Transverse colon (tissue), 4 donors: ENCODE measurements at regions not wholly inside any gene's neighbourhood (a gene's known extent, or its start where the extent isn't known, plus 50 kb on each side); places are given as distances from the start of the nearest gene placed in this dataset.

Source experiments
- DNase-seq: peaks from one replicate; pipeline ENCODE4 v3.0.0-alpha.2; 2019
- H3K27ac ChIP-seq, 4 donors: fragments of 200-600 bp; sonication (generic); 2 replicates each; pipeline ENCODE4 v1.5.1; 2016 to 2018; ENCODE audit warnings: inconsistent platforms in 4 of 4
- H3K27me3 ChIP-seq: fragments of 200-600 bp; sonication (generic); 2 replicates; pipeline ENCODE4 v1.5.1; 2017; ENCODE audit warnings: inconsistent platforms
- H3K36me3 ChIP-seq, 4 donors: fragments of 200-600 bp; sonication (generic); 2 replicates each; pipeline ENCODE4 v1.5.1; 2017 to 2019; ENCODE audit warnings: inconsistent platforms in 4 of 4
- H3K4me1 ChIP-seq, 4 donors: fragments of 200-600 bp; sonication (generic); 2 replicates each; pipeline ENCODE4 v1.5.1; 2017 to 2020; ENCODE audit warnings: inconsistent platforms in 4 of 4
- H3K4me3 ChIP-seq, 4 donors: fragments of 200-600 bp; sonication (generic); 1 replicate in 1 of 4; 2 replicates in 3 of 4; pipeline versions ENCODE4 v1.5.1 to v1.6.1; 2017 to 2019; ENCODE audit warnings: inconsistent platforms in 4 of 4
- H3K9me3 ChIP-seq, 2 donors: fragments of 200-600 bp; sonication (generic); 2 replicates each; pipeline ENCODE4 v1.5.1; 2017 to 2019; ENCODE audit warnings: inconsistent platforms in 2 of 2
- EP300 ChIP-seq: sonication (generic); formaldehyde crosslinking; IDR thresholded peaks from one replicate; pipeline ENCODE4 v1.6.1; 2017; ENCODE audit warnings: antibody characterized with exemption, low read depth
- POLR2A ChIP-seq: fragments of 450-650 bp; IDR thresholded peaks from one replicate; pipeline ENCODE4 v1.6.1; 2016; ENCODE audit warnings: antibody characterized with exemption, mild to moderate bottlenecking, moderate library complexity
- POLR2AphosphoS5 ChIP-seq, 3 donors: sonication (generic); formaldehyde crosslinking; IDR thresholded peaks; one replicate each; pipeline ENCODE4 v1.6.1; 2016; ENCODE audit warnings: antibody characterized with exemption in 3 of 3
- WGBS, 2 donors: methylation state at CpG; one replicate each; pipeline ENCODE4 v1.1.5; 2018; ENCODE audit warnings: low coverage in 1 of 2; 5-methylcytosine and 5-hydroxymethylcytosine counted together
- in situ Hi-C, 4 donors: fragments of 200-750 bp; cut with MboI; loops; one replicate each; pipeline versions ENCODE4 v1.15.0 to v1.15.1; 2017; ENCODE audit warnings: low sequenced_read_pairs in 3 of 4, low pct_ligation_motif_present in 1 of 4, low pct_unique_long_range_greater_than_20kb in 1 of 4
- intact Hi-C: fragments of 100-400 bp; cut with DNase I; formaldehyde crosslinking; loops from one replicate; pipeline ENCODE4 v1.15.1; 2023; ENCODE audit warnings: low total_unique reads
- TF ChIP-seq, protein P1 (sequence below), 5 experiments: fragments of 200-600 bp in 3 of 5; fragments of 450-650 bp in 2 of 5; sonication (generic) in 3 of 5; IDR thresholded peaks; 1 replicate in 2 of 5; 2 replicates in 3 of 5; pipeline ENCODE4 v1.5.1; 2016 to 2017; ENCODE audit warnings: antibody characterized with exemption in 5 of 5, inconsistent platforms in 3 of 5, mild to moderate bottlenecking in 2 of 5, moderate library complexity in 1 of 5

DNA sequence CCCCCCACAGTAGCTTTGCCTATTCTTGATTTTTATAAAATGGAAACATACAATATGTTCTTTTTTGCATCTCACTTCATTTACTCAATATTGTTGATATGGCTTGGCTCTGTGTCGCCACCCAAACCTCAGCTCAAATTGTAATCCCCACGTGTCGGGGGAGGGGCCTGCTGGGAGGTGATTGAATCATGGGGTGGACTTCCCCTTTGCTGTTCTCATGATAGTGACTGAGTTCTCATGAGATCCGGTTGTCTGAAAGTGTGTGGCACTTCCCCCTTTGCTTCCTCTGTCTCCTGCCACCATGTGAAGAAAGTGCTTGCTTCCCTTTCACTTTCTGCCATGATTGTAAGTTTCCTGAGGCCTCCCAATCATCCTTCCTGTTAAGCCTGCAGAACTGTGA lies 431.3 kb downstream of the MN1 start:
- in situ Hi-C loops = no loop called here
- WGBS, 2 donors = 47 to 60% methylated on average over 1 to 4 of the region's 4 CpGs

DNA sequence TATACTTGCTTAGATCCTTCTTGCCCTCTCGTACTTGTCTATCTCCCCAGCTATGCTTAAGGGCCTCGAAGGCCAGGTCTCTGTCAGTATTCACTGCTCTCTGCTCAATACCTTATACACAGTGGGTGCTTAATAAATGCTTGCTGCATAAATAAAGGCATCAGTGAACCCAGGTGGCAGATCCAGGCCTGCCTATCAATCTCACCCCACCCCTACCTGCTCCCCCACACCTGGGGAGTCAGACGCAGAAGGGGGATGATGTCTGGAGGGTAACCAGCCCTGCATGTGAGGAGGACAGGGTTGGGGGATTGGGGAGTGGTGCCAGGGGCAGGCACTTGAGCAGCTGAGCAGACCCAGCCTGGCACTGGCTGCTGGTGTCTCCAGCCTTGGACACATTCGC lies 430.6 kb downstream of the MN1 start:
- Histone ChIP-seq H3K4me3 (no peak overlapping the region), H3K27ac (no peak overlapping the region), H3K36me3 (no peaks in the 10 kb centered on the region), H3K9me3 (no peaks in the 10 kb centered on the region), H3K27me3 (peaks cover 10% of the 10 kb centered on the region), H3K4me1 (no peaks in the 10 kb centered on the region)
- DNase-seq = no peak
- 82 to 94% methylated on average over 2 to 4 of the region's 4 CpGs for WGBS, 2 donors
- TF ChIP-seq POLR2AphosphoS5 (IDR thresholded peaks at IDR 0.05) (no peak), EP300 (no peak), POLR2A (no peak)
- TF ChIP-seq, protein P1, sequence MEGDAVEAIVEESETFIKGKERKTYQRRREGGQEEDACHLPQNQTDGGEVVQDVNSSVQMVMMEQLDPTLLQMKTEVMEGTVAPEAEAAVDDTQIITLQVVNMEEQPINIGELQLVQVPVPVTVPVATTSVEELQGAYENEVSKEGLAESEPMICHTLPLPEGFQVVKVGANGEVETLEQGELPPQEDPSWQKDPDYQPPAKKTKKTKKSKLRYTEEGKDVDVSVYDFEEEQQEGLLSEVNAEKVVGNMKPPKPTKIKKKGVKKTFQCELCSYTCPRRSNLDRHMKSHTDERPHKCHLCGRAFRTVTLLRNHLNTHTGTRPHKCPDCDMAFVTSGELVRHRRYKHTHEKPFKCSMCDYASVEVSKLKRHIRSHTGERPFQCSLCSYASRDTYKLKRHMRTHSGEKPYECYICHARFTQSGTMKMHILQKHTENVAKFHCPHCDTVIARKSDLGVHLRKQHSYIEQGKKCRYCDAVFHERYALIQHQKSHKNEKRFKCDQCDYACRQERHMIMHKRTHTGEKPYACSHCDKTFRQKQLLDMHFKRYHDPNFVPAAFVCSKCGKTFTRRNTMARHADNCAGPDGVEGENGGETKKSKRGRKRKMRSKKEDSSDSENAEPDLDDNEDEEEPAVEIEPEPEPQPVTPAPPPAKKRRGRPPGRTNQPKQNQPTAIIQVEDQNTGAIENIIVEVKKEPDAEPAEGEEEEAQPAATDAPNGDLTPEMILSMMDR (IDR thresholded peaks at IDR 0.05) = no peak
- in situ Hi-C loops (no loop called here), intact Hi-C loops (no loop called here)

More for the DNA sequence above, 431.3 kb downstream of the MN1 start:
- no peak overlapping the region for H3K4me3 ChIP-seq
- no peaks in the 10 kb centered on the region for H3K36me3 ChIP-seq
- H3K4me1 ChIP-seq = no peaks in the 10 kb centered on the region
- H3K9me3 ChIP-seq = no peaks in the 10 kb centered on the region
- TF ChIP-seq, protein P1 (IDR thresholded peaks at IDR 0.05) = no peak
- no peak for TF ChIP-seq POLR2AphosphoS5 (IDR thresholded peaks at IDR 0.05)
- TF ChIP-seq POLR2A = no peak
- no peak for TF ChIP-seq EP300
- no peak overlapping the region for H3K27ac ChIP-seq
- no peak for DNase-seq
- peaks cover 10% of the 10 kb centered on the region for H3K27me3 ChIP-seq
- intact Hi-C loops = no loop called here

DNA sequence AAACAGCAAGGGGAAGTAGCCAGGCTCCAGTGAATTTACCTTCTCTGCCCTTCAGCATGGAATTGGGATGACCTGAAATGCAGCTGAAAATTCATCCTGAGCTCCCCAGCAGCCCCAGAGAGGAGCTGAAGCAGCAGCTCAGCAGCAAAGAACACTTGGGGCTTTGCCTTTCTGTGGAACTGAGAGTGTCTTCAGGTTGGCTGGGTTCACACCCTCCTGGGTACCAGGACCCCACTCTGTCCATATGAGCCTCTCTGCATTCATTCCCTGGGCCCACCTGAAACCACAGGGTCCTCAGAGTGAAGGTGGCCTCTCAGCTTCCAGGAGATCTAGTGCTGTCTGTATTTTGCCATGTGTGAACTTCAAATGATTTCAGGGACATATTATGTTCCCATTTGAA lies 429.2 kb downstream of the MN1 start:
- TF ChIP-seq POLR2AphosphoS5 (IDR thresholded peaks at IDR 0.05) = no peak
- TF ChIP-seq POLR2A = no peak
- TF ChIP-seq, protein P1 (IDR thresholded peaks at IDR 0.05) = no peak
- TF ChIP-seq EP300 = no peak
- in situ Hi-C loops (no loop called here), intact Hi-C loops (no loop called here)
- DNase-seq = no peak
- Histone ChIP-seq H3K27me3 (peaks cover 4% of the 10 kb centered on the region), H3K4me1 (no peaks in the 10 kb centered on the region), H3K4me3 (no peak overlapping the region), H3K27ac (no peak overlapping the region), H3K36me3 (no peaks in the 10 kb centered on the region), H3K9me3 (no peaks in the 10 kb centered on the region)

DNA sequence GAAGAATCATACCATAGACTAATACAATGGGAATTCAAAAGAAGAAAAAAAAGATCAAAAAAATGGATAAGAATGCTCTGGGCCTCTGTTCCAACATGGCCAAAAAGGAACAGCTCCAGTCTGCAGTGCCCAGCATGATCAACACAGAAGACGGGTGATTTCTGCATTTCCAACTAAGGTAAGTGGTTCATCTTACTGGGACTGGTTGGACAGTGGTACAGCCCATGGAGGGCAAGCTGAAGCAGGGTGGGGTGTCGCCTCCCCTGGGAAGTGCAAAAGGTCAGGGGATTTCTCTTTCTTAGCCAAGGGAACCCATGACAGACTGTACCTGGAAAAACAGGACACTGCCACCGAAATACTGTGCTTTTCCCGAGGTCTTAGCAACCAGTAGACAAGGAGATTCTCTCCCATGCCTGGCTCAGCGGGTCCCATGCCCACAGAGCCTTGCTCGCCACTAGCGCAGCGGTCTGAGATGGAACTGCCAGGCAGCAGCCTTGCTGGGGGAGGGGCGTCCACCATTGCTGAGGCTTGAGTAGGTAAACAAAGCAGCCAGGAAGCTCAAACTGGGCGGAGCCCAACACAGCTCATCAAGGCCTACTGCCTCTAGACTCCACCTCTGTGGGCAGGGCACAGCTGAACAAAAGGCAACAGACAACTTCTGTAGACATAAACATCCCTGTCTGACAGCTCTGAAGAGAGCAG lies 428.4 kb downstream of the MN1 start:
- Histone ChIP-seq H3K4me3 (no peak overlapping the region), H3K27ac (no peak overlapping the region), H3K4me1 (peaks cover 0 to 5% (median 2%) of the 10 kb centered on the region in 4 donors), H3K27me3 (peaks cover 4% of the 10 kb centered on the region), H3K36me3 (no peaks in the 10 kb centered on the region), H3K9me3 (no peaks in the 10 kb centered on the region)
- in situ Hi-C loops (no loop called here), intact Hi-C loops (no loop called here)
- TF ChIP-seq POLR2A (no peak), POLR2AphosphoS5 (IDR thresholded peaks at IDR 0.05) (no peak), EP300 (no peak)
- TF ChIP-seq, protein P1 (IDR thresholded peaks at IDR 0.05) = peak in 3 of 5 experiments; percentile 21 to 67 (median 48)
- WGBS, 2 donors = 50 to 100% methylated on average over 1 to 10 of the region's 10 CpGs
- DNase-seq = peak; percentile 88
